ENCODE measurements at regions not wholly inside any gene's neighbourhood (a gene's known extent, or its start where the extent isn't known, plus 50 kb on each side); places are given as distances from the start of the nearest gene placed in this dataset.
A peak's percentile ranks its signal among the peaks of the same experiment; 100 is the strongest.

- TF ChIP-seq POLR2A (IDR thresholded peaks at IDR 0.05; ENCODE audit: low read length) = no peak
- no peak for TF ChIP-seq GATA1 (IDR thresholded peaks at IDR 0.05; ENCODE audit: low read depth, low read length)
- no peak for DNase-seq
Observed at GRCh38 chr6:125524356-125524755, 222.6 kb upstream of the HDDC2 start.

GRCh38 chr6:125526007-125526720 is 223.3 kb upstream of the HEY2 start:
- TF ChIP-seq POLR2A (IDR thresholded peaks at IDR 0.05; ENCODE audit: low read length) = no peak
- TF ChIP-seq GATA1 (IDR thresholded peaks at IDR 0.05; ENCODE audit: low read depth, low read length) = no peak
- DNase-seq = no peak

GRCh38 chr6:125528621-125529041 is 220.8 kb upstream of the HEY2 start:
- TF ChIP-seq POLR2A (IDR thresholded peaks at IDR 0.05; ENCODE audit: low read length) (no peak), GATA1 (IDR thresholded peaks at IDR 0.05; ENCODE audit: low read depth, low read length) (no peak)
- DNase-seq = peak; percentile 67 to 88

- TF ChIP-seq POLR2A (IDR thresholded peaks at IDR 0.05; ENCODE audit: low read length) (no peak), GATA1 (IDR thresholded peaks at IDR 0.05; ENCODE audit: low read depth, low read length) (no peak)
- DNase-seq = peak in 1 of 2 experiments; percentile 48
Observed at GRCh38 chr6:125529061-125529460, 220.4 kb upstream of the HEY2 start.

GRCh38 chr6:125533710-125534397 is 215.6 kb upstream of the HEY2 start:
- no peak for DNase-seq

GRCh38 chr6:125534430-125535263 is 214.8 kb upstream of the HEY2 start:
- TF ChIP-seq POLR2A (IDR thresholded peaks at IDR 0.05; ENCODE audit: low read length) (no peak), GATA1 (IDR thresholded peaks at IDR 0.05; ENCODE audit: low read depth, low read length) (no peak)
- peak; percentile 17 to 39 for DNase-seq

More at GRCh38 chr6:125533710-125534397, 215.6 kb upstream of the HEY2 start:
- TF ChIP-seq GATA1 (IDR thresholded peaks at IDR 0.05; ENCODE audit: low read depth, low read length) (no peak), POLR2A (IDR thresholded peaks at IDR 0.05; ENCODE audit: low read length) (no peak)

- no peak for TF ChIP-seq POLR2A (IDR thresholded peaks at IDR 0.05; ENCODE audit: low read length)
- no peak for TF ChIP-seq GATA1 (IDR thresholded peaks at IDR 0.05; ENCODE audit: low read depth, low read length)
- no peak for DNase-seq
Observed at GRCh38 chr6:125537090-125537489, 212.3 kb upstream of the HEY2 start.

- DNase-seq = no peak
- TF ChIP-seq POLR2A (IDR thresholded peaks at IDR 0.05; ENCODE audit: low read length) = no peak
Observed at GRCh38 chr6:125539892-125540291, 209.5 kb upstream of the HEY2 start.

- no peak for TF ChIP-seq POLR2A (IDR thresholded peaks at IDR 0.05; ENCODE audit: low read length)
- no peak for TF ChIP-seq GATA1 (IDR thresholded peaks at IDR 0.05; ENCODE audit: low read depth, low read length)
- DNase-seq = no peak
Observed at GRCh38 chr6:125544819-125545218, 204.6 kb upstream of the HEY2 start.

- TF ChIP-seq POLR2A (IDR thresholded peaks at IDR 0.05; ENCODE audit: low read length) (no peak), GATA1 (IDR thresholded peaks at IDR 0.05; ENCODE audit: low read depth, low read length) (no peak)
- peak in 1 of 2 experiments; percentile 19 for DNase-seq
Observed at GRCh38 chr6:125546841-125547251, 202.6 kb upstream of the HEY2 start.

- no peak for DNase-seq
- TF ChIP-seq GATA1 (IDR thresholded peaks at IDR 0.05; ENCODE audit: low read depth, low read length) (no peak), POLR2A (IDR thresholded peaks at IDR 0.05; ENCODE audit: low read length) (no peak)
Observed at GRCh38 chr6:125547381-125547780, 202.1 kb upstream of the HEY2 start.

- DNase-seq = no peak
- no peak for TF ChIP-seq GATA1 (IDR thresholded peaks at IDR 0.05; ENCODE audit: low read depth, low read length)
- no peak for TF ChIP-seq POLR2A (IDR thresholded peaks at IDR 0.05; ENCODE audit: low read length)
Observed at GRCh38 chr6:125549202-125549884, 200.1 kb upstream of the HEY2 start.

GRCh38 chr6:125550892-125551291 is 198.5 kb upstream of the HEY2 start:
- TF ChIP-seq GATA1 (IDR thresholded peaks at IDR 0.05; ENCODE audit: low read depth, low read length) (no peak), POLR2A (IDR thresholded peaks at IDR 0.05; ENCODE audit: low read length) (no peak)
- DNase-seq = peak in 1 of 2 experiments; percentile 29
